ENCODE measurements at regions not wholly inside any gene's neighbourhood (a gene's known extent, or its start where the extent isn't known, plus 50 kb on each side); places are given as distances from the start of the nearest gene placed in this dataset.

- no peak for TF ChIP-seq CEBPZ (IDR thresholded peaks at IDR 0.05; ENCODE audit: low read depth, low read length)
- TF ChIP-seq CHD2 (IDR thresholded peaks at IDR 0.05; ENCODE audit: borderline replicate concordance, low read depth, low read length) = no peak
Observed at GRCh38 chr21:21734088-21734487, 735.9 kb downstream of the NCAM2 start (continued).

- no peaks in the 10 kb centered on the region for H3K27me3 ChIP-seq (replicated peaks in 1 of 2; ENCODE audit: control insufficient read depth in 2 of 2, insufficient read depth in 2 of 2, low read length in 1 of 2)
- no peaks in the 10 kb centered on the region for H3K79me2 ChIP-seq (ENCODE audit: control insufficient read depth, insufficient read depth, low read length)
- no peak overlapping the region for H3K27ac ChIP-seq (ENCODE audit: control insufficient read depth, insufficient read depth)
- no TSS peak for BruUV-seq (replicated peaks)
- CTCF ChIA-PET = no interaction called here
- H2AFZ ChIP-seq (ENCODE audit: control insufficient read depth, low read depth, low read length) = no peak overlapping the region
- in situ Hi-C loops (cut with MboI) = no loop called here
- FAIRE-seq = no peak
- H3K9ac ChIP-seq (ENCODE audit: control insufficient read depth, insufficient read depth, low read length) = no peak overlapping the region
- SMC1A ChIA-PET (ENCODE audit: uncharacterized antibody, unreplicated experiment) = no interaction called here
- DNase-seq (ENCODE audit: low read depth, low spot score) = no peak
- no peak overlapping the region for H3K4me3 ChIP-seq
- intact Hi-C loops (cut with micrococcal nuclease; ENCODE audit: unreplicated experiment) = no loop called here
- H3K9me3 ChIP-seq (replicated peaks; ENCODE audit: control insufficient read depth, insufficient read depth, low read length) = no peaks in the 10 kb centered on the region; the same call in 2 of the 3 replicates
- H3K4me1 ChIP-seq (ENCODE audit: control insufficient read depth, insufficient read depth, low read length) = no peaks in the 10 kb centered on the region
- no peaks in the 10 kb centered on the region for H3K36me3 ChIP-seq (ENCODE audit: control insufficient read depth in 2 of 2, insufficient read depth in 2 of 2, low read length in 1 of 2)
- TF ChIP-seq ZNF217 (IDR thresholded peaks at IDR 0.05) (no peak), STAT3 (IDR thresholded peaks at IDR 0.05; ENCODE audit: low read depth, low read length) (no peak), CEBPZ (IDR thresholded peaks at IDR 0.05; ENCODE audit: low read depth, low read length) (no peak), MTA3 (IDR thresholded peaks at IDR 0.05; ENCODE audit: borderline replicate concordance, low read length) (no peak), ZBED1 (IDR thresholded peaks at IDR 0.05; ENCODE audit: borderline replicate concordance) (no peak), CHD1 (IDR thresholded peaks at IDR 0.05; ENCODE audit: low read depth, low read length) (no peak), E2F8 (IDR thresholded peaks at IDR 0.05; ENCODE audit: low read depth, partially characterized antibody) (no peak), EED (IDR thresholded peaks at IDR 0.05; ENCODE audit: low read depth) (no peak)
- H3K4me2 ChIP-seq (ENCODE audit: control insufficient read depth, insufficient read depth) = no peak overlapping the region
- ATAC-seq = no peak
- RAD21 ChIA-PET (ENCODE audit: unreplicated experiment) = no interaction called here
- no peaks in the 10 kb centered on the region for H4K20me1 ChIP-seq (ENCODE audit: control insufficient read depth, insufficient read depth)
- 25% methylated on average over 7 of the region's 7 CpGs for WGBS (ENCODE audit: insufficient coverage, insufficient replicate concordance, low lambda C conversion rate, missing lambda C conversion rate)
- POLR2A ChIA-PET = no interaction called here
Observed at GRCh38 chr21:21737186-21737585, 739.0 kb downstream of the NCAM2 start.
